ENCODE measurements at regions not wholly inside any gene's neighbourhood (a gene's known extent, or its start where the extent isn't known, plus 50 kb on each side); places are given as distances from the start of the nearest gene placed in this dataset.

DNA sequence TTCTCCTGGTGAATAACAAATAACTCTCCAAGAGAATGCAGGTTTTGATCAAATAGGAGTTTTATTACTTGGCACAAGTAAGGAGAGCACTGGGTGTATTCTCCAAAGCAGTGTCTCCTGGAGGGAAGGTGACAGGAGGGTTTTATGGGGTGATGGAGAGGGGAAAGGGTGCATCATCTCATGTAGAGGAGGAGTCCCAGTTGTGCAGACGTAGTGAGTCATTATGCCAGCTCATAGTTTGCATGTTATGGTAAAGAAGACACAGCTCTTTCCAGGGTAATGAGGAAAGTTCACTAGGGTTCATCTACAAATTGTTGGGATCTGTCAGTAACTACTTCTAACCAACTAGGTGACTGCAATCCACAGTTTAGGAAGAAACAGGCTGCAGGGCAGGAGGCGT, 347.9 kb upstream of the MEOX2 start:
- TF ChIP-seq, protein P1, sequence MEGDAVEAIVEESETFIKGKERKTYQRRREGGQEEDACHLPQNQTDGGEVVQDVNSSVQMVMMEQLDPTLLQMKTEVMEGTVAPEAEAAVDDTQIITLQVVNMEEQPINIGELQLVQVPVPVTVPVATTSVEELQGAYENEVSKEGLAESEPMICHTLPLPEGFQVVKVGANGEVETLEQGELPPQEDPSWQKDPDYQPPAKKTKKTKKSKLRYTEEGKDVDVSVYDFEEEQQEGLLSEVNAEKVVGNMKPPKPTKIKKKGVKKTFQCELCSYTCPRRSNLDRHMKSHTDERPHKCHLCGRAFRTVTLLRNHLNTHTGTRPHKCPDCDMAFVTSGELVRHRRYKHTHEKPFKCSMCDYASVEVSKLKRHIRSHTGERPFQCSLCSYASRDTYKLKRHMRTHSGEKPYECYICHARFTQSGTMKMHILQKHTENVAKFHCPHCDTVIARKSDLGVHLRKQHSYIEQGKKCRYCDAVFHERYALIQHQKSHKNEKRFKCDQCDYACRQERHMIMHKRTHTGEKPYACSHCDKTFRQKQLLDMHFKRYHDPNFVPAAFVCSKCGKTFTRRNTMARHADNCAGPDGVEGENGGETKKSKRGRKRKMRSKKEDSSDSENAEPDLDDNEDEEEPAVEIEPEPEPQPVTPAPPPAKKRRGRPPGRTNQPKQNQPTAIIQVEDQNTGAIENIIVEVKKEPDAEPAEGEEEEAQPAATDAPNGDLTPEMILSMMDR (IDR thresholded peaks at IDR 0.05) = no peak
- DNase-seq (ENCODE audit: low spot score) = no peak
- no peak for ATAC-seq (ENCODE audit: low FRiP score)

DNA sequence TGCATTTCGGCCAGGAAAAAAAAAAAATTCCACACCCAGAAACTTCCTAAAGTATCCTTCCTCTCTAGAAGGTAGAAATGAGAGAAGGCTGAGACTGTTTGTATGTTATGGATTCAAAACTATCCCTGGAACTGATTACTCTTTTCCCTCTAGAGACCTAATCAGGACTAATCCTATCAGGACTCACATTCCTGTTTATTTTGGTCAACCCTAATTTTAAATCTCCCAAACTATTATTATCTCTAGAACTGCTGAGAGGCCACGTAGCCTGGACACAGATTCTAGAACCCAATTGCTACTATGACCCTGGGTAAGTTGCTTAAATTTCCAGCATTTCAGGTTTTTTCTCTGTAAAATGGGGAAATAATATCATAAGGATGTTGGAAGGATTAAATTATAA, 346.8 kb upstream of the MEOX2 start:
- no peak for ATAC-seq (ENCODE audit: low FRiP score)
- TF ChIP-seq, protein P1 (IDR thresholded peaks at IDR 0.05) = no peak
- no peak for DNase-seq (ENCODE audit: low spot score)

DNA sequence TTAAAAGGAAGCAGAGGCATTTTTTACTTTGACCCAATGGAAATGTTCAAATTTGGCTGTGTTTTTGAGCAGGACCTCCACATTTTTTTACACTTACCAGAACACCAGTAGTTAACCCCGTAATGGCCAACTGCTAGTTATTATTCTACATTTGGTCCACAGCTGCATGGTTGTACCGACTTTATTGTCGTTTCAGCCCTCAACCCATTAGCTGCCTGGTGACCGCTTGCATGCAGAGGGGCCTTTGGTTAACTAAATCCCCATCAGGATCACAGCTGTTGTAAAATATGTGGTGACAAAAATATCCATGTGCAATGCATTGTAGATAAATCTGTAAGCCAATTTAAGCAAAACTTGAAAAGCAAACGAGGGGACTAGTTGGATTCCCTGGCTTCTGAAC, 342.2 kb upstream of the MEOX2 start:
- TF ChIP-seq, protein P1 (IDR thresholded peaks at IDR 0.05) = no peak
- ATAC-seq (ENCODE audit: low FRiP score) (no peak), DNase-seq (ENCODE audit: low spot score) (no peak)

DNA sequence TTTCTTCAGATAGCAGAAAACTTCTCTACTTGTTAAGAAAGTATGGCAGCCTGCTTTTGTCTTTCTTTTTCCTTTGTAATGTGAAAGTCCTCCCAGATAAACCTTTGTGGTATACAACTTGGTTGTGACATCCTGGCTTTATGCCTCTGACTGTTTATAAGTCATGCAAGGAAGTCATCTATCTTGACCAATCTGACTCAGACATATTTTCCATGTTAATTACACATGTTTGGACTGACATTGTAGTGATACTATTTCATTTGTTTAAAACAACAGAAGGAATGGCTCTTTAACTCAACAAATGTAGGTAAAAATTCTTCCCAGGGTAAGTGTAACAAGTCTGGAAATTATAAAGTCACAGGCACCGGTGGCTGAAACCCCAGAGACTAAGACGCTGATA, 341.6 kb upstream of the MEOX2 start:
- ATAC-seq (ENCODE audit: low FRiP score) = peak; percentile 65
- no peak for DNase-seq (ENCODE audit: low spot score)
- TF ChIP-seq, protein P1 (IDR thresholded peaks at IDR 0.05) = no peak

DNA sequence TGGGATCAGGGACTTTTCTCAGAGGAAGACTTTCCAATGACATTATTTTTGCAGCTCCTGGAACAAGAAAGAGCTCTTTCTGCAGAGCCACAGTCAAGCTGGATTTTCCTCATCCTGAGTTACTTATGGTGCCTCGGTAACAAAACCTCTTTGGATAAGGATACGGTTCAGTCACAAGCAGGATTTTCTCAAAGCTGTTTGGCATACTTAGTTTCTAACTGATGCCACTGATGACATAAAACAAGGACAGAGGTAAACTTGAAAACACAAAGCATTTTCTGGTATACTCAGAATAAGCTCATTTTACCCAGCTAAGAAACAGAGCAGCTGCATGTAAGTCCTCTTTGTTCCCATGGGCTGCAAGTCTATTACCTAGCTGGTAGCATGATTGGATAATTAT, 340.9 kb upstream of the MEOX2 start:
- no peak for DNase-seq (ENCODE audit: low spot score)
- TF ChIP-seq, protein P1 (IDR thresholded peaks at IDR 0.05) = no peak
- no peak for ATAC-seq (ENCODE audit: low FRiP score)

DNA sequence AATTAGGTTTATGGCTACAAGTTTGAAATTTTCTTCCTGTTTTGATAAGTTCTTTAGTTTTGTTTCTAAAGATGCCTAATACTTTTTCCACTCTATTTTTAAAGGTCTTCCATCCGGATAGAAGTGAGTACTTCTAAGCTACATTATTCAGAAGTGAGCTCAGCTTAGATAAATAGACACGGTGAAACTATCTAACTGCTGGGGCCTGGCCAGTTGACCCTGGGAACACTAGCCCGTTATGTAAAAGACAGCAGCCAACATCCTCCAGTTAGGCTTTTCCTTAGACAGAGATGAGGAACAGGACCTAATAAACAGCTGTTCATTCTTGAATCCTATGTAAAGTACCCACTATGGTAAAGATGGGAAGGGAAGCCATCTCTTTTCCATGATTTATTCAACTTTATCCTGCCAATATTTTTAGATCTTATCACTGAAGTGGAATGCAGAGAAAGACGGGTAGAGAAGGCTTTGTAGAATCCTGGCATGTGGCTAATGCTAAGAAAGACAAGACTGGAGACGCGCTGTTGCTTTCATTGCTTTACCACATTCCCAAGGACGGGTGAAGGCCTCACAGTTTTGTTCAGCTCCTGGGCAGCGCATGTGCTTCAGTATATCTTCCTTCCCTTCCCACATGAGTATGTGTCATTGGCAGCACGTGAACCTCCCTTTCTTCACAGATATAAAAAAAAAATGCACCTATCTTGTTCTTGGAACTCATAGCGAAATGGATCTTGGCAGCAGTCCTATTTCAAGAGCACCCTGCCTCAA, 340.0 kb upstream of the MEOX2 start:
- TF ChIP-seq, protein P1 (IDR thresholded peaks at IDR 0.05) = no peak
- peak; percentile 69 for ATAC-seq (ENCODE audit: low FRiP score)
- DNase-seq (ENCODE audit: low spot score) = no peak

DNA sequence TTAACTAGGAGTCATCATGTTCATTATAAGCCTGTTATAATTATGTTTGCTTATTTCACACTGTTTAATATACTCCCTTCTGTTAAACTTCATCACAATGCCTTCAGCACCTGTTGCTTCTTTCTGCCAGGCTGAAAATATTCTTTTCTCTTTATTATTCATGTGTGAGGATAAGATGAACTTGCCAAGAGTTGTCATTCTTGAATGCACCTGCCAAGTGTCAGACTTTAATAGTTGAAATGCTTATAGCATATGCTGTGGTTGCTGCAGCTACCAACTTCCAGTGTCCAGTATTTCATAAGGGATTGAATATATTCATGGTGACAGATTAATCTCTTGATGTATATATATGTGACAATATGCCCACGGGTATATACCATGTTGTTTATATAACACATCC, 339.2 kb upstream of the MEOX2 start:
- ATAC-seq (ENCODE audit: low FRiP score) = no peak

More for the DNA sequence above, 339.2 kb upstream of the MEOX2 start:
- DNase-seq (ENCODE audit: low spot score) = no peak
- TF ChIP-seq, protein P1 (IDR thresholded peaks at IDR 0.05) = no peak
